ENCODE measurements at regions not wholly inside any gene's neighbourhood (a gene's known extent, or its start where the extent isn't known, plus 50 kb on each side); places are given as distances from the start of the nearest gene placed in this dataset.
"Not testable (repeated sequence)": the region's sequence is repeated elsewhere in the genome, so short reads cannot be mapped to it uniquely, and the experiment has no call there.

DNA sequence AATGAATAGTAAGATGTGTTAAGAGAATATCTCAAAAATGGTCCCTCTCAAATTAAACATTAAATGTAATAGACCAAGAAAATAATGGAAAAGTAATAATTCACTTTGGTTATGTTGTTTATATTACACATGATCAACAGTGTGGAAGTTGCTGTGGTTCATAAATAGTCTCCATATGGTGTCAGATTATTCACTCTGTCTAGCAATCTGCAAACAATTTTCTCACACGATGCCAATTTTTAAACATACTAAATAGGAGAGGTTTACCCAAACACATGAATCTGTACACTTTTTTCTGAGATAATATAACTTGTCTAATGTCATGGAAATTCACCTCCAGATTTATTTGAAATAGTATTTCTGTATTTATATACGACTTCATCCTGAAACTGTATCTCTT lies 217.4 kb upstream of the FBXL7 start:
- H2BK120ac ChIP-seq (ENCODE audit: insufficient read depth, low read length, poor library complexity) = no peak overlapping the region
- H3K14ac ChIP-seq (ENCODE audit: low read length) = no peak overlapping the region
- H3K18ac ChIP-seq (ENCODE audit: low read length) = no peak overlapping the region
- no peak for DNase-seq
- WGBS (ENCODE audit: extremely low coverage, insufficient coverage, insufficient read length) = no CpG with 5 or more reads among the region's 2 CpGs
- H3K4me2 ChIP-seq (ENCODE audit: low read length) = no peak overlapping the region
- H3K4me1 ChIP-seq (ENCODE audit: control insufficient read depth in 1 of 2, insufficient read depth in 2 of 2, low read length in 2 of 2) = no peaks in the 10 kb centered on the region
- no peak overlapping the region for H3K4me3 ChIP-seq (ENCODE audit: low read depth, low read length)
- H4K8ac ChIP-seq (ENCODE audit: low read depth, low read length) = no peak overlapping the region
- no peaks in the 10 kb centered on the region for H3K9me3 ChIP-seq (ENCODE audit: insufficient read depth, low read depth, low read length)
- H3K36me3 ChIP-seq (ENCODE audit: control insufficient read depth in 1 of 2, insufficient read depth in 2 of 2, low read length in 2 of 2) = no peaks in the 10 kb centered on the region
- H3K4ac ChIP-seq (ENCODE audit: low read depth, low read length) = no peak overlapping the region
- H3K79me2 ChIP-seq (ENCODE audit: control insufficient read depth, insufficient read depth, low read length, poor library complexity) = no peaks in the 10 kb centered on the region
- no peak overlapping the region for H3K27ac ChIP-seq (ENCODE audit: low read depth, low read length)
- no peak overlapping the region for H2BK5ac ChIP-seq (ENCODE audit: low read depth, low read length, poor library complexity)
- no peak overlapping the region for H3K23ac ChIP-seq (ENCODE audit: low read length)
- no peak overlapping the region for H4K91ac ChIP-seq (ENCODE audit: low read depth, low read length)
- H2AFZ ChIP-seq (ENCODE audit: insufficient read depth, low read length, poor library complexity) = no peak overlapping the region
- no peak overlapping the region for H2BK12ac ChIP-seq (ENCODE audit: low read length)
- no peak overlapping the region for H4K12ac ChIP-seq (ENCODE audit: low read depth, low read length)
- H3K79me1 ChIP-seq (ENCODE audit: low read length) = no peaks in the 10 kb centered on the region
- H3K27me3 ChIP-seq (ENCODE audit: insufficient read depth, low read length) = no peaks in the 10 kb centered on the region
- no peak overlapping the region for H2AK5ac ChIP-seq (ENCODE audit: low read length)
- H3K9ac ChIP-seq (ENCODE audit: low read length) = no peak overlapping the region

DNA sequence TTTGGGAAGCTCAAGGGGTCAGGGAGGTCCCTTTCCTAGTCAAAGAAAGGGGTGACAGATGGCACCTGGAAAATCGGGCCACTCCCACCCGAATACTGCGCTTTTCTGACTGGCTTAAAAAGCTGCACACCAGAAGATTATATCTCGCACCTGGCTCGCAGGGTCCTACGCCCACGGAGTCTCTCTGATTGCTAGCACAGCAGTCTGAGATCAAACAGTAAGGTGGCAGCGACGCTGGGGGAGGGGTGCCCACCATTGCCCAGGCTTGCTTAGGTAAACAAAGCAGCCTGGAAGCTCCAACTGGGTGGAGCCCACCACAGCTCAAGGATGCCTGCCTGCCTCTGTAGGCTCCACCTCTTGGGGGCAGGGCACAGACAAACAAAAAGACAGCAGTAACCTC lies 228.4 kb upstream of the FBXL7 start:
- H2AK5ac ChIP-seq (ENCODE audit: low read length); H3K18ac ChIP-seq (ENCODE audit: low read length); H3K4me1 ChIP-seq (ENCODE audit: control insufficient read depth in 1 of 2, insufficient read depth in 2 of 2, low read length in 2 of 2); H3K4me3 ChIP-seq (ENCODE audit: low read depth, low read length); H3K79me2 ChIP-seq (ENCODE audit: control insufficient read depth, insufficient read depth, low read length, poor library complexity); H2BK12ac ChIP-seq (ENCODE audit: low read length); H2BK120ac ChIP-seq (ENCODE audit: insufficient read depth, low read length, poor library complexity); H2BK5ac ChIP-seq (ENCODE audit: low read depth, low read length, poor library complexity); H4K91ac ChIP-seq (ENCODE audit: low read depth, low read length); H3K27ac ChIP-seq (ENCODE audit: low read depth, low read length); H3K23ac ChIP-seq (ENCODE audit: low read length); DNase-seq; H3K9ac ChIP-seq (ENCODE audit: low read length); H4K12ac ChIP-seq (ENCODE audit: low read depth, low read length); H3K27me3 ChIP-seq (ENCODE audit: insufficient read depth, low read length); H3K9me3 ChIP-seq (ENCODE audit: insufficient read depth, low read depth, low read length); H3K36me3 ChIP-seq (ENCODE audit: control insufficient read depth in 1 of 2, insufficient read depth in 2 of 2, low read length in 2 of 2); H2AFZ ChIP-seq (ENCODE audit: insufficient read depth, low read length, poor library complexity); H3K4ac ChIP-seq (ENCODE audit: low read depth, low read length); H4K8ac ChIP-seq (ENCODE audit: low read depth, low read length); H3K4me2 ChIP-seq (ENCODE audit: low read length); H3K14ac ChIP-seq (ENCODE audit: low read length); H3K79me1 ChIP-seq (ENCODE audit: low read length): not testable (repeated sequence)
- no CpG with 5 or more reads among the region's 9 CpGs for WGBS (ENCODE audit: extremely low coverage, insufficient coverage, insufficient read length)

DNA sequence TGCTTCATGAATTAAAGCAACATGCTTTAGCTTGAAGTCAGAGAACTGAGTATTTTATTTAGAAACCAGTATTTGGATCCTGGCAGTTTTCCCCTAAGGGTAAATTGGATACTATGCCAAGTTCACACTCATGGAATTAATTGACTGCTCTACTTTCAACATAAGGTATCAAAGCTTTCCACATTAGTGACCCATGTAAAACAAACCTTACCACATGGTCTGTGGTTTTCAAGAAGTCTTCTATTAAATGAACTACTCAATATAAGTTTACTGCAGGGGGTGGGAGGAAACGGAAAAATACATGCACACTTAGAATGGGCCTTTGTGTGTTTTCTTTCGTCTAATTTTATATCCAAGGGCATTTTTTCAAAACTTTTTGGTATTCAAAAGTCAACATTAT lies 232.0 kb upstream of the FBXL7 start:
- no peak overlapping the region for H2AFZ ChIP-seq (ENCODE audit: insufficient read depth, low read length, poor library complexity)
- no CpG with 5 or more reads among the region's 2 CpGs for WGBS (ENCODE audit: extremely low coverage, insufficient coverage, insufficient read length)
- no peak overlapping the region for H2BK5ac ChIP-seq (ENCODE audit: low read depth, low read length, poor library complexity)
- H3K27ac ChIP-seq (ENCODE audit: low read depth, low read length) = no peak overlapping the region
- H3K79me2 ChIP-seq (ENCODE audit: control insufficient read depth, insufficient read depth, low read length, poor library complexity) = no peaks in the 10 kb centered on the region
- H3K14ac ChIP-seq (ENCODE audit: low read length) = no peak overlapping the region
- H4K8ac ChIP-seq (ENCODE audit: low read depth, low read length) = no peak overlapping the region
- no peaks in the 10 kb centered on the region for H3K27me3 ChIP-seq (ENCODE audit: insufficient read depth, low read length)
- no peak overlapping the region for H3K4me3 ChIP-seq (ENCODE audit: low read depth, low read length)
- no peaks in the 10 kb centered on the region for H3K36me3 ChIP-seq (ENCODE audit: control insufficient read depth in 1 of 2, insufficient read depth in 2 of 2, low read length in 2 of 2)
- H3K23ac ChIP-seq (ENCODE audit: low read length) = no peak overlapping the region
- no peak overlapping the region for H3K4ac ChIP-seq (ENCODE audit: low read depth, low read length)
- no peak overlapping the region for H2BK12ac ChIP-seq (ENCODE audit: low read length)
- H3K18ac ChIP-seq (ENCODE audit: low read length) = no peak overlapping the region
- no peak overlapping the region for H3K9ac ChIP-seq (ENCODE audit: low read length)
- peaks cover 0 to 7% of the 10 kb centered on the region in 2 experiments for H3K4me1 ChIP-seq (ENCODE audit: control insufficient read depth in 1 of 2, insufficient read depth in 2 of 2, low read length in 2 of 2)
- no peaks in the 10 kb centered on the region for H3K79me1 ChIP-seq (ENCODE audit: low read length)
- DNase-seq = no peak
- no peak overlapping the region for H2AK5ac ChIP-seq (ENCODE audit: low read length)
- no peak overlapping the region for H4K91ac ChIP-seq (ENCODE audit: low read depth, low read length)
- H4K12ac ChIP-seq (ENCODE audit: low read depth, low read length) = no peak overlapping the region
- H3K4me2 ChIP-seq (ENCODE audit: low read length) = no peak overlapping the region
- no peak overlapping the region for H2BK120ac ChIP-seq (ENCODE audit: insufficient read depth, low read length, poor library complexity)
- H3K9me3 ChIP-seq (ENCODE audit: insufficient read depth, low read depth, low read length) = no peaks in the 10 kb centered on the region

DNA sequence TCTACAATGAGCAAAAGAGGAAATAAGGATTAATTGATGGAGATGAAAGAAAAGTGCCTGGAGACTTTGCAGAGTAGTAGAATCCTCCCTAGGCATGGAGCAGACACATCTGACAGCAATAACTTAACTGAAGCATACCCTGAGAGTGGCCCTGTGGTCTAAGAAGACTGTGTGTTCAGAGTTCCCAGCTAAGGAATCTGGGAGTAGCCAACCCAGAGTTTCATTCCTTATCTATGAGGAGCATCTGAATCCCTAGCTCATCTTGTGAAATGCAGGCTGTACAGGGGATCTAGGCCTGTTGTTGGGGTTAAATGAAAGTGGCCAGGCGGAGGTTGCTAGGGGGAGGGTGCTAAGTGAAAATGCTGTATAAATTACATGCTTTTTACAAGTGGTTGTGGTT lies 233.1 kb upstream of the FBXL7 start:
- H4K91ac ChIP-seq (ENCODE audit: low read depth, low read length) = no peak overlapping the region
- H3K14ac ChIP-seq (ENCODE audit: low read length) = no peak overlapping the region
- no peaks in the 10 kb centered on the region for H3K36me3 ChIP-seq (ENCODE audit: control insufficient read depth in 1 of 2, insufficient read depth in 2 of 2, low read length in 2 of 2)
- no peak for DNase-seq
- no peaks in the 10 kb centered on the region for H3K9me3 ChIP-seq (ENCODE audit: insufficient read depth, low read depth, low read length)
- no peaks in the 10 kb centered on the region for H3K79me2 ChIP-seq (ENCODE audit: control insufficient read depth, insufficient read depth, low read length, poor library complexity)
- H3K23ac ChIP-seq (ENCODE audit: low read length) = no peak overlapping the region
- no peak overlapping the region for H2BK120ac ChIP-seq (ENCODE audit: insufficient read depth, low read length, poor library complexity)
- H3K9ac ChIP-seq (ENCODE audit: low read length) = no peak overlapping the region
- H3K79me1 ChIP-seq (ENCODE audit: low read length) = no peaks in the 10 kb centered on the region
- H3K4ac ChIP-seq (ENCODE audit: low read depth, low read length) = no peak overlapping the region
- no peak overlapping the region for H4K12ac ChIP-seq (ENCODE audit: low read depth, low read length)
- H2BK12ac ChIP-seq (ENCODE audit: low read length) = no peak overlapping the region
- H3K18ac ChIP-seq (ENCODE audit: low read length) = no peak overlapping the region
- H3K4me2 ChIP-seq (ENCODE audit: low read length) = no peak overlapping the region
- H2AFZ ChIP-seq (ENCODE audit: insufficient read depth, low read length, poor library complexity) = no peak overlapping the region
- H4K8ac ChIP-seq (ENCODE audit: low read depth, low read length) = no peak overlapping the region
- H2AK5ac ChIP-seq (ENCODE audit: low read length) = no peak overlapping the region
- peaks cover 0 to 7% of the 10 kb centered on the region in 2 experiments for H3K4me1 ChIP-seq (ENCODE audit: control insufficient read depth in 1 of 2, insufficient read depth in 2 of 2, low read length in 2 of 2)
- H3K27ac ChIP-seq (ENCODE audit: low read depth, low read length) = no peak overlapping the region
- no CpG with 5 or more reads among the region's 1 CpG for whole genome bisulfite sequencing (ENCODE audit: extremely low coverage, insufficient coverage, insufficient read length)
- no peak overlapping the region for H3K4me3 ChIP-seq (ENCODE audit: low read depth, low read length)
- no peaks in the 10 kb centered on the region for H3K27me3 ChIP-seq (ENCODE audit: insufficient read depth, low read length)
- no peak overlapping the region for H2BK5ac ChIP-seq (ENCODE audit: low read depth, low read length, poor library complexity)
